Caco-2 (cell line): ENCODE measurements at regions not wholly inside any gene's neighbourhood (a gene's known extent, or its start where the extent isn't known, plus 50 kb on each side); places are given as distances from the start of the nearest gene placed in this dataset.

Experiments
- BruUV-seq: library from RNA; stranded (reverse); fragments of 400-500 nt; replicated peaks from 2 replicates; lab custom pipeline; 2021; lab: Mats Ljungman, UMichigan
- CTCF ChIA-PET: fragments of 300-600 bp; sonication (Branson Sonifier 250); formaldehyde crosslinking; loops from one replicate; lab custom pipeline; 2022; ENCODE audit warnings: antibody characterized with exemption; lab: Charles Lee
- POLR2A ChIA-PET: fragments of 300-600 bp; sonication (Branson Sonifier 250); formaldehyde crosslinking; loops from one replicate; lab custom pipeline; 2022; ENCODE audit warnings: antibody characterized with exemption; lab: Charles Lee
- DNase-seq, 2 experiments: peaks; one replicate each; pipeline versions ENCODE4 v3.0.0 to v3.0.0-alpha.2; 2020 to 2022
- H3K27me3 ChIP-seq: replicated peaks from 2 replicates; pipeline ENCODE4 v1.6.0; 2011; ENCODE audit warnings: low read length; ENCODE audit not compliant: control insufficient read depth, insufficient read depth
- H3K36me3 ChIP-seq: 2 replicates; pipeline ENCODE4 v1.5.1; 2011; ENCODE audit warnings: low read length; ENCODE audit not compliant: control insufficient read depth, insufficient read depth
- H3K4me1 ChIP-seq: fragments of 250-450 bp; sonication (Bioruptor Pico); 2 replicates; pipeline ENCODE4 v1.5.1; 2020; ENCODE audit warnings: mild to moderate bottlenecking
- H3K4me3 ChIP-seq: 2 replicates; pipeline ENCODE4 v1.5.1; 2011; ENCODE audit warnings: low read depth, mild to moderate bottlenecking, control low read depth, low read length
- H3K9me3 ChIP-seq: fragments of 250-450 bp; sonication (Bioruptor Pico); 2 replicates; pipeline ENCODE4 v1.5.1; 2020; ENCODE audit warnings: mild to moderate bottlenecking, moderate library complexity
- H3K27ac Mint-ChIP-seq: one replicate; pipeline ENCODE4 v1.8.0; 2022; ENCODE audit warnings: mixed read lengths; ENCODE audit not compliant: unreplicated experiment
- H3K27me3 Mint-ChIP-seq: one replicate; pipeline ENCODE4 v1.8.0; 2022; ENCODE audit warnings: mixed read lengths; ENCODE audit not compliant: insufficient read depth, unreplicated experiment
- H3K36me3 Mint-ChIP-seq: one replicate; pipeline ENCODE4 v1.8.0; 2022; ENCODE audit warnings: mild to moderate bottlenecking, mixed read lengths; ENCODE audit not compliant: insufficient read depth, unreplicated experiment
- H3K4me1 Mint-ChIP-seq: one replicate; pipeline ENCODE4 v1.8.0; 2022; ENCODE audit warnings: low read depth, mixed read lengths; ENCODE audit not compliant: unreplicated experiment
- H3K4me3 Mint-ChIP-seq: one replicate; pipeline ENCODE4 v1.8.0; 2022; ENCODE audit warnings: mild to moderate bottlenecking, moderate library complexity, mixed read lengths; ENCODE audit not compliant: unreplicated experiment
- H3K9me3 Mint-ChIP-seq: one replicate; pipeline ENCODE4 v1.8.0; 2022; ENCODE audit warnings: mixed read lengths; ENCODE audit not compliant: unreplicated experiment
- CTCF ChIP-seq, 2 experiments: fragments of 200-600 bp in 1 of 2; IDR thresholded peaks; 1 replicate in 1 of 2; 2 replicates in 1 of 2; pipeline versions ENCODE4 v1.5.1 to v1.8.0; 2011 to 2022; ENCODE audit warnings: antibody characterized with exemption in 1 of 2, control low read depth in 1 of 2, inconsistent platforms in 1 of 2, low read depth in 1 of 2, low read length in 1 of 2, mild to moderate bottlenecking in 1 of 2, moderate library complexity in 1 of 2; ENCODE audit not compliant: insufficient read depth in 1 of 2, severe bottlenecking in 1 of 2, unreplicated experiment in 1 of 2
- intact Hi-C: fragments of 100-400 bp; cut with micrococcal nuclease; formaldehyde crosslinking; loops from one replicate; pipeline ENCODE4 v1.10.0; 2022; ENCODE audit not compliant: unreplicated experiment

DNA sequence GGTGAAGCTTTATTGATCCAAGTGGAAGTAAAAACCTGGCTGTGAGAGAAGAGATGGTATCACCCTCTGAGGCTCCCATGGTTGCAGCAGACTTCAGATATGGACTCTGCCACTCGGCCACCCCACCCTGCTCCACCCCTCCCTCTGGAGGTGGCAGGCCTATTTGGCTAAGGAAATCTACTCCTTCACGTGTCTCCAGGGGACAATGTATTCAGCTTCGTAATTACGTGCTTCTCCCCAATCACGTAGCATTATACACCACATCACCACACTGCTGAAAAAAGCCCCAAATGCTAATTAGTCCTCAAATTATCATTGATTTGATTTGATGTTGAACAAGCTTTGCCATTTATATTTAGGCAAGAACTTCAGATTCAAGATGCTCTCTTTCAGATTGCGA is 220.7 kb downstream of the OMA1 start:
- Histone ChIP-seq H3K9me3 (no peaks in the 10 kb centered on the region), H3K27me3 (no peaks in the 10 kb centered on the region), H3K4me3 (no peak overlapping the region), H3K4me1 (no peaks in the 10 kb centered on the region), H3K36me3 (no peaks in the 10 kb centered on the region)
- H3K4me1 Mint-ChIP-seq: no peaks in the 10 kb centered on the region
- no peak for TF ChIP-seq CTCF (IDR thresholded peaks at IDR 0.05; ENCODE audit: insufficient read depth in 1 of 2, low read depth in 1 of 2, low read length in 1 of 2, severe bottlenecking in 1 of 2, unreplicated experiment in 1 of 2)
- H3K4me3 Mint-ChIP-seq: no peak overlapping the region
- H3K27ac Mint-ChIP-seq: no peak overlapping the region
- intact Hi-C loops: no loop called here
- CTCF ChIA-PET: no interaction called here
- POLR2A ChIA-PET: no interaction called here
- no peak for DNase-seq
- no TSS peak for BruUV-seq
- peaks cover under 1% of the 10 kb centered on the region for H3K27me3 Mint-ChIP-seq
- no peaks in the 10 kb centered on the region for H3K9me3 Mint-ChIP-seq
- H3K36me3 Mint-ChIP-seq: no peaks in the 10 kb centered on the region

GRCh38 chr1:58324558-58324957 is 222.0 kb downstream of the OMA1 start:
- H3K9me3 ChIP-seq: no peaks in the 10 kb centered on the region
- POLR2A ChIA-PET: no interaction called here
- Mint-ChIP-seq H3K27ac (no peak overlapping the region), H3K4me1 (no peaks in the 10 kb centered on the region), H3K9me3 (no peaks in the 10 kb centered on the region), H3K27me3 (peaks cover 3% of the 10 kb centered on the region), H3K36me3 (no peaks in the 10 kb centered on the region), H3K4me3 (no peak overlapping the region)
- intact Hi-C loops: no loop called here
- no peak for DNase-seq
- no peaks in the 10 kb centered on the region for H3K4me1 ChIP-seq
- BruUV-seq: no TSS peak
- H3K36me3 ChIP-seq: no peaks in the 10 kb centered on the region
- no peaks in the 10 kb centered on the region for H3K27me3 ChIP-seq
- no peak for TF ChIP-seq CTCF (IDR thresholded peaks at IDR 0.05; ENCODE audit: insufficient read depth in 1 of 2, low read depth in 1 of 2, low read length in 1 of 2, severe bottlenecking in 1 of 2, unreplicated experiment in 1 of 2)
- CTCF ChIA-PET: no interaction called here
- no peak overlapping the region for H3K4me3 ChIP-seq

- CTCF ChIA-PET: no interaction called here
- no peaks in the 10 kb centered on the region for H3K36me3 ChIP-seq
- Mint-ChIP-seq H3K27me3 (peaks cover 6% of the 10 kb centered on the region), H3K36me3 (no peaks in the 10 kb centered on the region), H3K9me3 (no peaks in the 10 kb centered on the region), H3K4me3 (no peak overlapping the region), H3K27ac (no peak overlapping the region), H3K4me1 (no peaks in the 10 kb centered on the region)
- no peak for DNase-seq
- POLR2A ChIA-PET: no interaction called here
- BruUV-seq: no TSS peak
- H3K27me3 ChIP-seq: no peaks in the 10 kb centered on the region; the same call in 1 of the 2 replicates
- no peak for TF ChIP-seq CTCF (IDR thresholded peaks at IDR 0.05; ENCODE audit: insufficient read depth in 1 of 2, low read depth in 1 of 2, low read length in 1 of 2, severe bottlenecking in 1 of 2, unreplicated experiment in 1 of 2)
- H3K9me3 ChIP-seq: no peaks in the 10 kb centered on the region
- H3K4me1 ChIP-seq: no peaks in the 10 kb centered on the region
- H3K4me3 ChIP-seq: no peak overlapping the region
- intact Hi-C loops: no loop called here
Measured at GRCh38 chr1:58318157-58319005, 228.1 kb downstream of the OMA1 start.
